Osteocyte (in vitro differentiated cells): ENCODE measurements at regions not wholly inside any gene's neighbourhood (a gene's known extent, or its start where the extent isn't known, plus 50 kb on each side); places are given as distances from the start of the nearest gene placed in this dataset.

ENCODE experiments used
- DNase-seq: peaks from one replicate; pipeline ENCODE4 v3.0.0; 2021; ENCODE audit warnings: mixed read lengths; ENCODE audit not compliant: unreplicated experiment; ENCODE audit errors: extremely low spot score
- H3K27ac Mint-ChIP-seq: one replicate; pipeline ENCODE4 v1.8.0; 2021; ENCODE audit warnings: mild to moderate bottlenecking, mixed read lengths; ENCODE audit not compliant: unreplicated experiment
- H3K27me3 Mint-ChIP-seq: one replicate; pipeline ENCODE4 v1.8.0; 2021; ENCODE audit warnings: mixed read lengths; ENCODE audit not compliant: unreplicated experiment
- H3K36me3 Mint-ChIP-seq: one replicate; pipeline ENCODE4 v1.8.0; 2021; ENCODE audit warnings: mixed read lengths; ENCODE audit not compliant: unreplicated experiment
- H3K4me1 Mint-ChIP-seq: one replicate; pipeline ENCODE4 v1.8.0; 2021; ENCODE audit warnings: mixed read lengths; ENCODE audit not compliant: unreplicated experiment
- H3K4me3 Mint-ChIP-seq: one replicate; pipeline ENCODE4 v1.8.0; 2021; ENCODE audit warnings: mild to moderate bottlenecking, moderate library complexity, mixed read lengths; ENCODE audit not compliant: unreplicated experiment
- H3K9me3 Mint-ChIP-seq: one replicate; pipeline ENCODE4 v1.8.0; 2021; ENCODE audit warnings: mixed read lengths; ENCODE audit not compliant: unreplicated experiment
- CTCF ChIP-seq: fragments of 200-600 bp; sonication (generic); IDR thresholded peaks from 2 replicates; pipeline ENCODE4 v1.5.0; 2021; ENCODE audit warnings: antibody characterized with exemption, mild to moderate bottlenecking, moderate library complexity

DNA sequence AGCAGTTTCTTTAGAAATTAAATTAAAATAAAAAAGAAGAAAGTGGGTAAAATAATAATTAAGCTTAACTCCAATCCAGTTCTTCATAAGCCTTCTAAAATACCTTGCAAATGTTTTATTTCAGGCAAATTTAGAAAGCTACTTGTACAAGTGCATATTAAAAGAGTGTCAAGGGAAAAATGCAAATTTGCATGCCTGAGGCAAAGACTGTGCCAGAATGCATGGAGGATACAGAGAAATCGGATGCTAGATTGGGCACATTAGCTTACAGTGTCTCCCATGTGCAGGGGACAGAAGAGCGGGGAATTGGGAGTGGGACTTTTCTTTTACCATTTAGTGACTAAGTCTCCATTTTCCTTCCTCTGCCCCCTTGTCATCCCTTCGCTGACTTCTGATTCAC lies 173.0 kb upstream of the NWD2 start:
- Mint-ChIP-seq H3K27ac (no peak overlapping the region), H3K4me3 (no peak overlapping the region), H3K9me3 (peaks cover 42% of the 10 kb centered on the region), H3K4me1 (no peaks in the 10 kb centered on the region), H3K27me3 (no peaks in the 10 kb centered on the region), H3K36me3 (no peaks in the 10 kb centered on the region)
- no peak for TF ChIP-seq CTCF
- DNase-seq = no peak

DNA sequence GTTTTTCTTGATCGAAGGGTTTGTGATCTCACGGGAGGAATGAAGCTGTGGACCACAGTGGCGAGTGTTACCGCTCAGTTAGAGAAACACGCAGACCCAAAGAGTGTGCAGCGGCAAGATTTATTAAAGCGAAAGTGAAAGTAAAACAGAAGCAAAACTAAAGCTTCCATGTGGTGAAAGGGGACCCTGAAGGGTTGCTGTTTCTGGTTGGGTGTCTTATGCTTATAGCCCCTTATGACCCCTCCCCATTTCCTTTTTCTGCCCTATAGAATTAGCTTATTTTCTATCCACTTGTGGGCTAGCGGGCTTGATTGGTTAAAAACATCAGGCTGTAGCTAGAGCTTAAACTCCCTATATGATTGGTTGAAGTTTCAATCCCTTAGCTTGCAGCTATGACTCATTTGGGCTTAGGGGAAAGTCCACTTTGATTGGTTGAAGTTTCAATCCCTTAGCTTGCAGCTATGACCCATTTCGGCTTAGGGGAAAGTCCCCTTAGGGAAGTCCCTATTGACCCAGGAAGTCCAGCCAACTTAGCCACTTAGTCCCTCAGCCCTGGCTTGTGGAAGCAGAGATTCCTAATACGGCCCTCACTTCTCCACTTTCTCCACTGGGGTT lies 171.2 kb upstream of the NWD2 start:
- no peak for TF ChIP-seq CTCF
- H3K27ac Mint-ChIP-seq = no peak overlapping the region
- no peak overlapping the region for H3K4me3 Mint-ChIP-seq
- no peaks in the 10 kb centered on the region for H3K4me1 Mint-ChIP-seq
- DNase-seq = no peak
- no peaks in the 10 kb centered on the region for H3K27me3 Mint-ChIP-seq
- peaks cover 35% of the 10 kb centered on the region for H3K9me3 Mint-ChIP-seq
- H3K36me3 Mint-ChIP-seq = no peaks in the 10 kb centered on the region

GRCh38 chr4:37082912-37083311 lies 161.6 kb upstream of the NWD2 start:
- H3K27me3 Mint-ChIP-seq = no peaks in the 10 kb centered on the region
- no peak for TF ChIP-seq CTCF
- H3K4me3 Mint-ChIP-seq = no peak overlapping the region
- no peak for DNase-seq
- peaks cover 47% of the 10 kb centered on the region for H3K9me3 Mint-ChIP-seq
- H3K36me3 Mint-ChIP-seq = no peaks in the 10 kb centered on the region
- H3K27ac Mint-ChIP-seq = no peak overlapping the region
- no peaks in the 10 kb centered on the region for H3K4me1 Mint-ChIP-seq

- Mint-ChIP-seq H3K27ac (no peak overlapping the region), H3K4me1 (no peaks in the 10 kb centered on the region), H3K4me3 (no peak overlapping the region), H3K36me3 (no peaks in the 10 kb centered on the region), H3K27me3 (no peaks in the 10 kb centered on the region), H3K9me3 (peaks cover 7% of the 10 kb centered on the region)
- no peak for TF ChIP-seq CTCF
- no peak for DNase-seq
Observed at GRCh38 chr4:37095925-37096324, 148.6 kb upstream of the NWD2 start.

DNA sequence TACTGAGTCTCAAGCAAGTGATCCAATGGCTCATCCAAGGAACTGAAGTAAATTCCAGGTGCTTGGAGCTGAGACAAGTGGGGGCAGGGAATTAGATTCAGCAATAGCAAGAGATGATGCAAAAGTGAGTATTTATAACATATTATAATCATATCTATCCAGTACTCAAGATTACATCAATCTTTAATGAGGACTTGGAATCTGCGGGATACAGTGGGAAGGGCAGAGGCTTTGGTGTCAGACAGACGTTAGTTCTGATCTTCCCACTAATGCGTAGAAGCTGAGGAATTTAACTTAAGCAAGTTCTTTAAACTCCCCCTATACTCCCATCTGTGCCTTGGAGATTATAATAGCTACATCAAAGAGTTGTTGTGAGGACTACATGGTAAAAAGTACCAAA lies 143.4 kb upstream of the NWD2 start:
- Mint-ChIP-seq H3K4me3 (no peak overlapping the region), H3K4me1 (no peaks in the 10 kb centered on the region), H3K36me3 (no peaks in the 10 kb centered on the region), H3K27me3 (no peaks in the 10 kb centered on the region), H3K27ac (no peak overlapping the region), H3K9me3 (no peaks in the 10 kb centered on the region)
- no peak for TF ChIP-seq CTCF
- no peak for DNase-seq
